Lower lobe of right lung (tissue), 2 donors: ENCODE measurements at regions not wholly inside any gene's neighbourhood (a gene's known extent, or its start where the extent isn't known, plus 50 kb on each side); places are given as distances from the start of the nearest gene placed in this dataset.
"Not testable (repeated sequence)": the region's sequence is repeated elsewhere in the genome, so short reads cannot be mapped to it uniquely, and the experiment has no call there.

Experiments used
- ATAC-seq, 2 donors: fragments of 200-7000 bp; cut with Tn5 transposase; one replicate each; pipeline ENCODE4 v1.9.1; 2020 to 2022; ENCODE audit warnings: mild to moderate bottlenecking in 2 of 2, moderate library complexity in 2 of 2
- DNase-seq: peaks from one replicate; pipeline ENCODE4 v3.0.0-alpha.2; 2020
- H3K27ac ChIP-seq: fragments of 200-600 bp; one replicate; pipeline ENCODE4 v1.8.0; 2022
- H3K27me3 ChIP-seq: fragments of 200-600 bp; one replicate; pipeline ENCODE4 v1.8.0; 2022; ENCODE audit warnings: low read depth
- H3K36me3 ChIP-seq: fragments of 200-600 bp; one replicate; pipeline ENCODE4 v1.8.0; 2022; ENCODE audit warnings: mild to moderate bottlenecking
- H3K4me1 ChIP-seq: fragments of 200-600 bp; one replicate; pipeline ENCODE4 v1.8.0; 2022
- H3K4me3 ChIP-seq: fragments of 200-600 bp; one replicate; pipeline ENCODE4 v1.8.0; 2022; ENCODE audit warnings: mild to moderate bottlenecking
- H3K9me3 ChIP-seq: fragments of 200-600 bp; one replicate; pipeline ENCODE4 v1.8.0; 2022
- intact Hi-C: fragments of 100-400 bp; cut with DNase I; formaldehyde crosslinking; loops from one replicate; pipeline ENCODE4 v1.11.0; 2022
- TF ChIP-seq, protein P1 (sequence below): fragments of 200-600 bp; IDR thresholded peaks from one replicate; pipeline ENCODE4 v1.8.0; 2022; ENCODE audit warnings: antibody characterized with exemption, mild to moderate bottlenecking
- donor health status: DM: no; HTN: yes; CAD: no; lungs with severe emphysema.

DNA sequence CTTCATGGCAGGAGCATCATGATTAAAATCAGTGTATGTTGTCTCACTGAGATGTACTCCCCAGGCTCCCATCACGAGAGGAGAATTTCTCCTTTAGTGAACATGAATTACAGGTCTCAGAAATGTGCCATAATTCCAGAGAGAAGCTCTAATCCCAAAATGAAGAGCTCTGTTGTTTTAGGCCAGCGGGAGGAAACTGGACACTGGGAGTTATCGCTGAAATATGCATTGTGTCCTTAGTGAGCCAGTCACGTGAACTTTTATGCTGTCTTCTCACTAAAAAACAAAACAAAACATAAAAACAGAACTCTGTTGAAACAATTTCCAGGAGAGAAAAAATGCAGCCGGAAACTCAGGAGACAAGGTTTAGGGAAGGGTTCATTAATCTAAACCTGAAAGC is 315.7 kb upstream of the NT5E start:
- TF ChIP-seq, protein P1, sequence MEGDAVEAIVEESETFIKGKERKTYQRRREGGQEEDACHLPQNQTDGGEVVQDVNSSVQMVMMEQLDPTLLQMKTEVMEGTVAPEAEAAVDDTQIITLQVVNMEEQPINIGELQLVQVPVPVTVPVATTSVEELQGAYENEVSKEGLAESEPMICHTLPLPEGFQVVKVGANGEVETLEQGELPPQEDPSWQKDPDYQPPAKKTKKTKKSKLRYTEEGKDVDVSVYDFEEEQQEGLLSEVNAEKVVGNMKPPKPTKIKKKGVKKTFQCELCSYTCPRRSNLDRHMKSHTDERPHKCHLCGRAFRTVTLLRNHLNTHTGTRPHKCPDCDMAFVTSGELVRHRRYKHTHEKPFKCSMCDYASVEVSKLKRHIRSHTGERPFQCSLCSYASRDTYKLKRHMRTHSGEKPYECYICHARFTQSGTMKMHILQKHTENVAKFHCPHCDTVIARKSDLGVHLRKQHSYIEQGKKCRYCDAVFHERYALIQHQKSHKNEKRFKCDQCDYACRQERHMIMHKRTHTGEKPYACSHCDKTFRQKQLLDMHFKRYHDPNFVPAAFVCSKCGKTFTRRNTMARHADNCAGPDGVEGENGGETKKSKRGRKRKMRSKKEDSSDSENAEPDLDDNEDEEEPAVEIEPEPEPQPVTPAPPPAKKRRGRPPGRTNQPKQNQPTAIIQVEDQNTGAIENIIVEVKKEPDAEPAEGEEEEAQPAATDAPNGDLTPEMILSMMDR: no peak
- intact Hi-C loops: no loop called here
- Histone ChIP-seq H3K9me3 (no peaks in the 10 kb centered on the region), H3K27me3 (no peaks in the 10 kb centered on the region), H3K4me1 (no peaks in the 10 kb centered on the region), H3K36me3 (no peaks in the 10 kb centered on the region), H3K4me3 (no peak overlapping the region), H3K27ac (no peak overlapping the region)
- ATAC-seq (no peak), DNase-seq (no peak)

DNA sequence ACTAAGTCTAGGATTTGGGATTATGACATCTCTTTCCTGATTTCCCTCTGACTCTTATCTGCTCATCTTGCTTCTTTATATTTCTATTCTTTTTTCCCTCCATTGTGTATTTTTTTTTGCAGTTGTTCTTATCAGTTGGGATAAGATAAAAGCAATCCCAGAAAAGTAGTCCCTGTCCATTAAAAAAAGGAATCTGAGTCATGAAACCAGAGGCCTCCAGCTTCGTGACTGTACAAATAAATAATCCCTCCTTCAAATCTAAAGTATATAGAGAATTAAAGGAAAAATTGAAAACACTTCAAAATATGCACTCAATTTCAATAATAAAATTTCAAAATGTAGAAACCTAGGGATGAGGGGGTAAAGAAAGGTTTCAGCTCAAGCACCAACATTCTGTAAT is 317.8 kb upstream of the NT5E start:
- Histone ChIP-seq H3K36me3 (no peaks in the 10 kb centered on the region), H3K9me3 (no peaks in the 10 kb centered on the region), H3K27me3 (no peaks in the 10 kb centered on the region), H3K4me3 (no peak overlapping the region), H3K4me1 (no peaks in the 10 kb centered on the region), H3K27ac (no peak overlapping the region)
- intact Hi-C loops: no loop called here
- DNase-seq (no peak), ATAC-seq (no peak)
- TF ChIP-seq, protein P1: no peak

DNA sequence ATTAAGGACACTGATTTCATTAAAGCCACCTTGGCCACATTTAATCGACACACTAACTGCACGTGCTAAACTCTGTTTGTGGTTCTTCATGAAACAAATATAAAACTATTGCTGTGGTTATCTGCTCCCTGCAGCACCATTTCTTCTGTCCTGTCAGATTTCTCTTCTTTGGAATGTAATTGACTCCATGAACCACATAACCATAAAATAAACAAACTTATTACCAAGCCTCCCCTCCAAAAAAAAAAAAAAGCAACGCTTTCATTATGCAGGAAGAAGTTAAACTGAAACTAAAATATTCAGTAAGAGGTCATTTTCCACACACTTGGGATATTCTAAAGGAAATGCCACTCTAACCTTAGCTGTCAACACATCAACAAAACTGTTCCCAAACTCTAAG is 319.1 kb upstream of the NT5E start:
- ATAC-seq: no peak
- intact Hi-C loops: no loop called here
- Histone ChIP-seq H3K9me3 (no peaks in the 10 kb centered on the region), H3K4me3 (no peak overlapping the region), H3K4me1 (no peaks in the 10 kb centered on the region), H3K27ac (no peak overlapping the region), H3K27me3 (no peaks in the 10 kb centered on the region), H3K36me3 (no peaks in the 10 kb centered on the region)
- DNase-seq: no peak
- TF ChIP-seq, protein P1: no peak

DNA sequence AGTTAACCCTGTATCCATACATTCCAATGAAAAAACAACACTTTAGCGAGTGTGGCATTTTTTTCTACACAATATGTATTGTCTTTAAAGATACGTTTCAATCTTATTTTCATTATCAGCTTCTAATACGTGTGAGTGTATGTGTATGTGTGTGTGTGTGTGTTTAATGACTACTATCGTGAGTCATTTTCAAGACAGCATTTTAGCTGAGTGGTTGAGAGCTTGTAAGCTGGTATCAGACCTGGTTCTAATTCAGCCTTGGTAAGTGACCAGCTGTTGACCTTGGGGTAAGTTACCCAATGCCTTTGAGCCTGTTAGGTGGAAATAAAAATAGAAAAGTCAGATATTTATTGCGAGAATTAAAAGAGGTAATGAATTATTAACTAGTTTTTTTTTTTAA is 320.0 kb upstream of the NT5E start:
- no peak for ATAC-seq
- TF ChIP-seq, protein P1: no peak

DNA sequence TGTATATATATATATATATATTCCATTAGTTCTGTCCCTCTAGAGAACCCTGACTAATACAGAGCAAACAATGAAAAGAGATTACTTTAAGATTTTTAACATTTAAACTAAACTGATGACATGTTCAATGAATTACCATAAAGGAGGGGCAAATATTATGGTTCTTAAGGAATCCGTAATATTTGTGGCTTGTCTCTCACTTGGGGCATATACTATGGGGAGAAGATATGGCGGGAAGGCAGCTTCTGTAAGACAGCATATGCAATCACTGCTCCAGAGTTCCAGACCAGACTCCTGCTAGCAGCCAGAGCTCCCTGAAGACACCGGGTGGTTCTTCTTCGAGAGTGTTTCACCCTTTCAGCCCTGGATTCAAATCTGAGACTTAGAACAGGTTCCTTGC is 321.1 kb upstream of the NT5E start:
- intact Hi-C loops: no loop called here
- no peak overlapping the region for H3K4me3 ChIP-seq
- no peak overlapping the region for H3K27ac ChIP-seq
- H3K27me3 ChIP-seq: no peaks in the 10 kb centered on the region
- no peak for ATAC-seq
- DNase-seq: no peak
- H3K9me3 ChIP-seq: no peaks in the 10 kb centered on the region
- H3K36me3 ChIP-seq: no peaks in the 10 kb centered on the region
- H3K4me1 ChIP-seq: no peaks in the 10 kb centered on the region
- TF ChIP-seq, protein P1: no peak

More for the DNA sequence above, 320.0 kb upstream of the NT5E start:
- no peak overlapping the region for H3K4me3 ChIP-seq
- no peaks in the 10 kb centered on the region for H3K27me3 ChIP-seq
- H3K36me3 ChIP-seq: no peaks in the 10 kb centered on the region
- H3K4me1 ChIP-seq: no peaks in the 10 kb centered on the region
- no peak for DNase-seq
- intact Hi-C loops: no loop called here
- H3K27ac ChIP-seq: no peak overlapping the region
- H3K9me3 ChIP-seq: no peaks in the 10 kb centered on the region

DNA sequence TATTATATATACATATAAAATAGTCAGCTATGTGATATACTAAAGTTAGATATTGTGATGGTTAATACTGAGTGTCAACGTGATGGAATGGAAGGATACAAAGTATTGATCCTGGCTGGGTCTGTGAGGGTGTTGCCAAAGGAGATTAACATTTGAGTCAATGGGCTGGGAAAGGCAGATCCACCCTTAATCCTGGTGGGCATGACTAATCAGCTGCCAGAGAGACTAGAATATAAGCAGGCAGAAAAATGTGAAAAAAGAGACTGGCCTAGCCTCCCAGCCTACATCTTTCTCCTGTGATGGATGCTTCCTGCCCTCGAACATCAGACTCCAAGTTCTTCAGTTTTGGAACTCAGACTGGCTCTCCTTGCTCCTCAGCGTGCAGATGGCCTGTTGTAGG is 321.6 kb upstream of the NT5E start:
- H3K27ac ChIP-seq, H3K4me1 ChIP-seq, H3K36me3 ChIP-seq, H3K9me3 ChIP-seq, H3K27me3 ChIP-seq, ATAC-seq, H3K4me3 ChIP-seq, intact Hi-C loops, DNase-seq: not testable (repeated sequence)
